ENCODE measurements at regions not wholly inside any gene's neighbourhood (a gene's known extent, or its start where the extent isn't known, plus 50 kb on each side); places are given as distances from the start of the nearest gene placed in this dataset.

GRCh38 chr3:18675197-18675596, 250.1 kb upstream of the SATB1 start:
- no peak overlapping the region for H3K4me3 ChIP-seq (ENCODE audit: low read depth in 1 of 3, low read length in 3 of 3)
- no peaks in the 10 kb centered on the region for H3K27me3 ChIP-seq (ENCODE audit: control insufficient read depth in 4 of 4, insufficient read depth in 4 of 4, low read length in 3 of 4)
- H3K9ac ChIP-seq (ENCODE audit: low read depth in 1 of 2, low read length in 2 of 2) = no peak overlapping the region
- no peak overlapping the region for H3K27ac ChIP-seq (ENCODE audit: low read depth in 1 of 2, low read length in 2 of 2)
- no peaks in the 10 kb centered on the region for H3K9me3 ChIP-seq (ENCODE audit: control insufficient read depth in 4 of 4, low read length in 3 of 4)
- DNase-seq (ENCODE audit: low spot score) = no peak
- TF ChIP-seq JUND (IDR thresholded peaks at IDR 0.05) = no peak
- no peak for TF ChIP-seq CTCF (IDR thresholded peaks at IDR 0.05; ENCODE audit: low read depth, low read length, missing input control)
- TF ChIP-seq, protein P1, sequence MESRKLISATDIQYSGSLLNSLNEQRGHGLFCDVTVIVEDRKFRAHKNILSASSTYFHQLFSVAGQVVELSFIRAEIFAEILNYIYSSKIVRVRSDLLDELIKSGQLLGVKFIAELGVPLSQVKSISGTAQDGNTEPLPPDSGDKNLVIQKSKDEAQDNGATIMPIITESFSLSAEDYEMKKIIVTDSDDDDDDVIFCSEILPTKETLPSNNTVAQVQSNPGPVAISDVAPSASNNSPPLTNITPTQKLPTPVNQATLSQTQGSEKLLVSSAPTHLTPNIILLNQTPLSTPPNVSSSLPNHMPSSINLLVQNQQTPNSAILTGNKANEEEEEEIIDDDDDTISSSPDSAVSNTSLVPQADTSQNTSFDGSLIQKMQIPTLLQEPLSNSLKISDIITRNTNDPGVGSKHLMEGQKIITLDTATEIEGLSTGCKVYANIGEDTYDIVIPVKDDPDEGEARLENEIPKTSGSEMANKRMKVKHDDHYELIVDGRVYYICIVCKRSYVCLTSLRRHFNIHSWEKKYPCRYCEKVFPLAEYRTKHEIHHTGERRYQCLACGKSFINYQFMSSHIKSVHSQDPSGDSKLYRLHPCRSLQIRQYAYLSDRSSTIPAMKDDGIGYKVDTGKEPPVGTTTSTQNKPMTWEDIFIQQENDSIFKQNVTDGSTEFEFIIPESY (IDR thresholded peaks at IDR 0.05) = no peak
- TF ChIP-seq SP1 (IDR thresholded peaks at IDR 0.05) = no peak
- no peak for TF ChIP-seq GABPA (IDR thresholded peaks at IDR 0.05 in 1 of 2, conservative IDR thresholded peaks at IDR 0.05 in 1 of 2)
- TF ChIP-seq NR2F2 (IDR thresholded peaks at IDR 0.05) = no peak
- TF ChIP-seq, protein P2, sequence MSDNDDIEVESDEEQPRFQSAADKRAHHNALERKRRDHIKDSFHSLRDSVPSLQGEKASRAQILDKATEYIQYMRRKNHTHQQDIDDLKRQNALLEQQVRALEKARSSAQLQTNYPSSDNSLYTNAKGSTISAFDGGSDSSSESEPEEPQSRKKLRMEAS (IDR thresholded peaks at IDR 0.05) = no peak
- no peak for TF ChIP-seq YY1 (IDR thresholded peaks at IDR 0.05)
- no peak for TF ChIP-seq ATF3 (IDR thresholded peaks at IDR 0.05)
- TF ChIP-seq RXRA (IDR thresholded peaks at IDR 0.05) = no peak
- no peak for TF ChIP-seq HNF4G (IDR thresholded peaks at IDR 0.05)
- TF ChIP-seq FOXA1 (IDR thresholded peaks at IDR 0.05) = no peak
- no peaks in the 10 kb centered on the region for H3K4me1 ChIP-seq (ENCODE audit: control insufficient read depth in 4 of 4, insufficient read depth in 4 of 4, low read length in 3 of 4)
- H3K36me3 ChIP-seq (ENCODE audit: control insufficient read depth in 4 of 4, insufficient read depth in 3 of 4, low read depth in 1 of 4, low read length in 3 of 4) = no peaks in the 10 kb centered on the region

DNA sequence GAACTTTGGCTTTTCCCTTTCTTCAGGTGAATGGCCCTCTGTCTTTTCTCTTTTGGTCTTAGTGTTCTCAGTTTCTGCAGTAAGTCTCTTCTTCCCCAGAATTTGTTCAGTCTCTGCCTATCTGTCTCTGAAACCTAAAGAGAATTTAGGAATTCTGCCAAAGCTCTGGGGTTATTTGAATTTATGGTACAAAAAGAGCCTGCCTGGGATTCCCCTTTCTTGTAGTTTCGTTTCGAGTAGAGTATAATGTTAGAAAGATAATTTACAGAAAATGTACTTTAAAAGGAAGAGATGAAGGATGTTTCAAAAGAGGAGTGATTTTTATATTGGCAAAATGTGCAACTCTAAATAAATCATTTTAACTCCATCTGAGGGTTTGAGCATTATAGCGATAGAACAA, 247.4 kb upstream of the SATB1 start:
- no peaks in the 10 kb centered on the region for H3K27me3 ChIP-seq (ENCODE audit: control insufficient read depth in 4 of 4, insufficient read depth in 4 of 4, low read length in 3 of 4)
- H3K4me1 ChIP-seq (ENCODE audit: control insufficient read depth in 4 of 4, insufficient read depth in 4 of 4, low read length in 3 of 4) = no peaks in the 10 kb centered on the region
- no peak for DNase-seq (ENCODE audit: low spot score)
- TF ChIP-seq, protein P2 (IDR thresholded peaks at IDR 0.05) = no peak
- TF ChIP-seq NR2F2 (IDR thresholded peaks at IDR 0.05) (no peak), GABPA (IDR thresholded peaks at IDR 0.05 in 1 of 2, conservative IDR thresholded peaks at IDR 0.05 in 1 of 2) (no peak), TAF1 (conservative IDR thresholded peaks at IDR 0.05) (no peak), YY1 (IDR thresholded peaks at IDR 0.05) (no peak), FOXA2 (IDR thresholded peaks at IDR 0.05) (no peak), JUND (IDR thresholded peaks at IDR 0.05) (no peak), HNF4G (IDR thresholded peaks at IDR 0.05) (no peak), FOXA1 (IDR thresholded peaks at IDR 0.05) (no peak), SP1 (IDR thresholded peaks at IDR 0.05) (no peak), CTCF (IDR thresholded peaks at IDR 0.05; ENCODE audit: low read depth, low read length, missing input control) (no peak), EGR1 (IDR thresholded peaks at IDR 0.05; ENCODE audit: low read depth in 2 of 2) (no peak), RAD21 (IDR thresholded peaks at IDR 0.05) (no peak), ATF3 (IDR thresholded peaks at IDR 0.05) (no peak)
- TF ChIP-seq, protein P1 (IDR thresholded peaks at IDR 0.05) = no peak
- TF ChIP-seq, protein P3, sequence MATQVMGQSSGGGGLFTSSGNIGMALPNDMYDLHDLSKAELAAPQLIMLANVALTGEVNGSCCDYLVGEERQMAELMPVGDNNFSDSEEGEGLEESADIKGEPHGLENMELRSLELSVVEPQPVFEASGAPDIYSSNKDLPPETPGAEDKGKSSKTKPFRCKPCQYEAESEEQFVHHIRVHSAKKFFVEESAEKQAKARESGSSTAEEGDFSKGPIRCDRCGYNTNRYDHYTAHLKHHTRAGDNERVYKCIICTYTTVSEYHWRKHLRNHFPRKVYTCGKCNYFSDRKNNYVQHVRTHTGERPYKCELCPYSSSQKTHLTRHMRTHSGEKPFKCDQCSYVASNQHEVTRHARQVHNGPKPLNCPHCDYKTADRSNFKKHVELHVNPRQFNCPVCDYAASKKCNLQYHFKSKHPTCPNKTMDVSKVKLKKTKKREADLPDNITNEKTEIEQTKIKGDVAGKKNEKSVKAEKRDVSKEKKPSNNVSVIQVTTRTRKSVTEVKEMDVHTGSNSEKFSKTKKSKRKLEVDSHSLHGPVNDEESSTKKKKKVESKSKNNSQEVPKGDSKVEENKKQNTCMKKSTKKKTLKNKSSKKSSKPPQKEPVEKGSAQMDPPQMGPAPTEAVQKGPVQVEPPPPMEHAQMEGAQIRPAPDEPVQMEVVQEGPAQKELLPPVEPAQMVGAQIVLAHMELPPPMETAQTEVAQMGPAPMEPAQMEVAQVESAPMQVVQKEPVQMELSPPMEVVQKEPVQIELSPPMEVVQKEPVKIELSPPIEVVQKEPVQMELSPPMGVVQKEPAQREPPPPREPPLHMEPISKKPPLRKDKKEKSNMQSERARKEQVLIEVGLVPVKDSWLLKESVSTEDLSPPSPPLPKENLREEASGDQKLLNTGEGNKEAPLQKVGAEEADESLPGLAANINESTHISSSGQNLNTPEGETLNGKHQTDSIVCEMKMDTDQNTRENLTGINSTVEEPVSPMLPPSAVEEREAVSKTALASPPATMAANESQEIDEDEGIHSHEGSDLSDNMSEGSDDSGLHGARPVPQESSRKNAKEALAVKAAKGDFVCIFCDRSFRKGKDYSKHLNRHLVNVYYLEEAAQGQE (IDR thresholded peaks at IDR 0.05) = no peak
- no peaks in the 10 kb centered on the region for H3K36me3 ChIP-seq (ENCODE audit: control insufficient read depth in 4 of 4, insufficient read depth in 3 of 4, low read depth in 1 of 4, low read length in 3 of 4)
- 63% methylated on average over 3 of the region's 3 CpGs for WGBS
- no peaks in the 10 kb centered on the region for H3K9me3 ChIP-seq (ENCODE audit: control insufficient read depth in 4 of 4, low read length in 3 of 4)
- no peak overlapping the region for H3K9ac ChIP-seq (ENCODE audit: low read depth in 1 of 2, low read length in 2 of 2)
- H3K4me3 ChIP-seq (ENCODE audit: low read depth in 1 of 3, low read length in 3 of 3) = no peak overlapping the region
- no peak overlapping the region for H3K27ac ChIP-seq (ENCODE audit: low read depth in 1 of 2, low read length in 2 of 2)

Measured in liver (tissue), 8 donors.